Activated naive CD4-positive, alpha-beta T cell treated with anti-CD3 and anti-CD28 coated beads for 36 hours (primary cell): ENCODE measurements at regions not wholly inside any gene's neighbourhood (a gene's known extent, or its start where the extent isn't known, plus 50 kb on each side); places are given as distances from the start of the nearest gene placed in this dataset.

Experiments
- CTCF ChIA-PET: fragments of 350-600 bp; sonication (Branson Sonifier 250); formaldehyde crosslinking; loops from one replicate; lab custom pipeline; 2021; ENCODE audit warnings: antibody characterized with exemption; lab: Charles Lee
- DNase-seq: peaks from one replicate; pipeline ENCODE4 v3.0.0-alpha.2; 2020
- H3K27ac Mint-ChIP-seq: one replicate; pipeline ENCODE4 v1.8.0; 2021; ENCODE audit warnings: mild to moderate bottlenecking, mixed read lengths
- H3K27me3 Mint-ChIP-seq: one replicate; pipeline ENCODE4 v1.8.0; 2021; ENCODE audit warnings: low read depth, mixed read lengths
- H3K36me3 Mint-ChIP-seq: one replicate; pipeline ENCODE4 v1.8.0; 2021; ENCODE audit warnings: low read depth, mixed read lengths
- H3K4me1 Mint-ChIP-seq: one replicate; pipeline ENCODE4 v1.8.0; 2021; ENCODE audit warnings: low read depth, mixed read lengths
- H3K4me3 Mint-ChIP-seq: one replicate; pipeline ENCODE4 v1.8.0; 2021; ENCODE audit warnings: mild to moderate bottlenecking, moderate library complexity, mixed read lengths
- H3K9me3 Mint-ChIP-seq: one replicate; pipeline ENCODE4 v1.8.0; 2021; ENCODE audit warnings: mixed read lengths
- intact Hi-C: fragments of 100-400 bp; cut with micrococcal nuclease; formaldehyde crosslinking; loops from one replicate; pipeline ENCODE4 v1.15.1; 2023

DNA sequence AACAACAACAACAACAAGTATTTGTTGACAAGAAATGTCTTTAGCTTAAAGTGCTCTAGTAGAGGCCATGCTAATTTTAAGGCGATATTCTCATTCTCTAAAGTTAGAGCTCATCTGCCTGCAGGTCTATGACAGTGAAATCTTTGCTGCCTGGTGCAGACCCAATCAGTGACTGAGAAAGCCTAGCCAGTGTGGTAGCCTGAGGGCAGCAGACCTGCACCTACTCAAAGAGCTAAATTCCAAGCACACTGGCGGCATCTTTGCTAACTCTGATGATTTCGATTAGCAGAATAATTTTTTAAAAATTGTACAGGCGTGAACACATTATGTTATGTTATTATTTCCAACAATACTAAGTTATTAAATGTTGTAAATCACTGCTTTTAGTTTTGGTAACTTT is 228.8 kb upstream of the RGMA start:
- Mint-ChIP-seq H3K9me3 (no peaks in the 10 kb centered on the region), H3K4me3 (no peak overlapping the region), H3K27me3 (no peaks in the 10 kb centered on the region), H3K36me3 (no peaks in the 10 kb centered on the region), H3K27ac (no peak overlapping the region), H3K4me1 (no peaks in the 10 kb centered on the region)
- CTCF ChIA-PET, result no interaction called here
- no peak for DNase-seq
- intact Hi-C loops, result no loop called here

DNA sequence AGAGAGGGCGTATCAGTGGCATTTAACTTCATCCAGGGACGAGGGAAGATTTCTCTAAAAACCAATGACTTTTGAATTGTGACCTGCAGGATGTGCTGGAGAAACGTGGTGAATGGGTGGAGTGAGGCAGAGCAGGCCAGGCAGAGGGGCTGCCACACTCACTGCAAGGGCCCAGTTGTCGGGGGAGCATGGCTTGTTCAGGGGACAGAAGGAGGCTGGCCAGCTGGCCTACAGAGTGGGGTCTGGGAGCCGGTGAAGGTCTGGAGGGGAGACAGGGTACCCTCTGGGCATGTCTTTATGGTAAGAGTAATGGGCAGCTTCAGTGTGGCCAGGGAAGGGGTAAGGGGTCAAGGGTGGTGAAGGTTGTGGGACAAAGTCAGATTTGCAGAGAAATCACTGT is 225.2 kb upstream of the RGMA start:
- no peaks in the 10 kb centered on the region for H3K27me3 Mint-ChIP-seq
- intact Hi-C loops, result no loop called here
- no peaks in the 10 kb centered on the region for H3K9me3 Mint-ChIP-seq
- no peaks in the 10 kb centered on the region for H3K4me1 Mint-ChIP-seq
- H3K27ac Mint-ChIP-seq, result no peak overlapping the region
- DNase-seq, result no peak
- H3K4me3 Mint-ChIP-seq, result no peak overlapping the region
- CTCF ChIA-PET, result no interaction called here
- no peaks in the 10 kb centered on the region for H3K36me3 Mint-ChIP-seq

DNA sequence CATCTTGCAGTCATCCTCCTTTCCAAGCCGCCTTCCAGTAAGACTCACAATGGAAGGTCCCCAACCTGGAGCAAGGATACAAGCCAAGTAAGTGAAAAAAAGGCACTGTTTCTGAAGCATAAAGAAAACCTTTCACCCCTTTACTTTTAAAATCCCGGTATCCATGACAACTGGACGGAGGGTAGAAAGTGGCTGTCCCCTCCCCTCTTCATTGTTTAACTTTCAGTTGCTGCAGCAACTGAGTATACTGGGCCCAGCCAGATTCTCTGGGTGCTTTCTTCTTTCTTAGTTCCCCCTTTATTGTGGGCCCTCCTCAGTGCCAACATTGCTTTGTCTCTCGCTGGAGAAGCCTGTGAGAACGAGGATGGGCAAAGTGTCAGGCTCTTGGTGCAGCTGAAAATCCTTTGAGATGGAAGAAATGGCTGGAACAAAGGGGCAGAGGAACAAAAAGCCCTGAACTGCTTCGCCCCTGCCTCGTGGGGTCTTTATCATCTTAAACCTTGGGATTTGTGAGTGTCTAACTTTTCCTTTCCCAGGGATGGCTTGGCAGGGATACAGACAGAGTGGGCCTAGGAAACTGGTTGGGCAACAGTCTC is 224.0 kb upstream of the RGMA start:
- no peak overlapping the region for H3K27ac Mint-ChIP-seq
- no peaks in the 10 kb centered on the region for H3K27me3 Mint-ChIP-seq
- DNase-seq, result no peak
- intact Hi-C loops, result no loop called here
- no peak overlapping the region for H3K4me3 Mint-ChIP-seq
- CTCF ChIA-PET, result no interaction called here
- no peaks in the 10 kb centered on the region for H3K9me3 Mint-ChIP-seq
- no peaks in the 10 kb centered on the region for H3K4me1 Mint-ChIP-seq
- H3K36me3 Mint-ChIP-seq, result no peaks in the 10 kb centered on the region

DNA sequence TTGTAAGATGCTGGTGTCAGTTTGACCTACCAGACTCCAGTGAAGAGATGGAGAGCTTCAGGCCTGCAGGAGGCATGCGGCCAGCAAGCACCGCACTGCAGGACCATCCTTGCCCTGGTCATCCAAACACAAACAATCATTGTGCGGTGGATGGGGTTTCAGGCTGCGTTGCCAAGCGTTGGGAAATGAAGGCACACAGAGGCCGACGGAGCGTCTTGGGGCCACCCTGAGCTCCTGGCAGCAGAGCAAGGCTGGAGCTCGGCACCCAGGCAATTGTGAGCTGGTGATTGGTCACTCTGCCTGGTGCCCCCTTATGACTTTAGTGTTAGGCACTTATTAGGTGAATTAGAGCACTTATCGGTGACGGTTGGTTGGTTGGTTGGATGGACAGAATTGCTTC is 222.6 kb upstream of the RGMA start:
- no peak overlapping the region for H3K27ac Mint-ChIP-seq
- no peaks in the 10 kb centered on the region for H3K4me1 Mint-ChIP-seq
- no peaks in the 10 kb centered on the region for H3K27me3 Mint-ChIP-seq
- no peak overlapping the region for H3K4me3 Mint-ChIP-seq
- H3K9me3 Mint-ChIP-seq, result no peaks in the 10 kb centered on the region
- H3K36me3 Mint-ChIP-seq, result no peaks in the 10 kb centered on the region
- CTCF ChIA-PET, result no interaction called here
- DNase-seq, result no peak
- intact Hi-C loops, result no loop called here

DNA sequence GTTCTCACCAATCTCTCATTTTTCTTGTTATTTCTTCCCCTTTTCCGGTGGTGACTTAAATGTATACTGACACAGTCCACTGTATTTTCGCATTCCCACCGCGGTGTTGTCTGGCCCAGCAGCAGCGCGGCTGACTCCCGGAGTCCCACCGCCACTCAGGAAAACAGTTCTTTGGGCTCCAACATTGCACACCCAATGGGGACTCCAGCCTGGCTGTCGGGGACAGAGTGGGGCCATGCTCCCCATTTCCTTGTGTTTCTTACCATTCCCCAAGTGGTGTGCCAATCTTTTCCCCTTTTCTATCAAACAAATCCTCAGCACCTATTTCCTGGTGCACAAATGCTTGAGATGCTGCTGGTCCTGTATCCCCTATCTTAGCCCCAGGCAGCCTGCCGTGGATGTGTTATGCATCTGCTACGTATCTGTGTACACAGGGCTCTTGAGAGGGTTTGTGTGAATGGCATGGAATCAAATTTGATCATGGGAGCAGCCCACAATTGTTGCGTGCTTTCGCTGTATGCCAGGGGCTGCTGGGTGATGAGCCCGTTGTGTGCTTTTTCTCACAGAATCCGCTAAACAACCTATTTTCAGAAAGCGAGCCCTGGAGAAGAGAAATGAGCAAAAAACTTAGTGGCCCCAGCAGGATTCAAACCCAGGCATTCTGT is 219.1 kb upstream of the RGMA start:
- intact Hi-C loops, result no loop called here
- H3K36me3 Mint-ChIP-seq, result no peaks in the 10 kb centered on the region
- no peak for DNase-seq
- no peak overlapping the region for H3K27ac Mint-ChIP-seq
- CTCF ChIA-PET, result no interaction called here
- no peaks in the 10 kb centered on the region for H3K27me3 Mint-ChIP-seq
- H3K9me3 Mint-ChIP-seq, result no peaks in the 10 kb centered on the region
- no peak overlapping the region for H3K4me3 Mint-ChIP-seq
- H3K4me1 Mint-ChIP-seq, result no peaks in the 10 kb centered on the region

DNA sequence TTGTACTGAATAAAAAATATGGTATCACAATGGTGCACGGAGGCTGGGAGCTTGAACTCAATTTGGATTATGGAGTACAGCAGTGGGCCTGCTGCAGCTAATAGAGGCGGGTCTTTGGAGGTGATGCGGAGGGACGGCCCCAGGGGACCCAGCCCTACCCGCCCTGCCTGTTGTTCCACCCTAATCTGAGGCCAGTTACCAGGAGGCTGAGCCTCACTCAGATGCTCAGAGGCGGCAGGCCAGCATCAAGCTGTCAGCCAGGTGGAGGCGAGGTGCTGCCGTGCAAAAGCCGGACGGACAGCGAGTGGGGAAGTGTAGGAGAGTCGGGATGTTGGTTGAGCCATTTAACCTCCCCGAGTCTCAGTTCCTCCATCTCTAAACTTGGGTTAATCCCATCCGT is 218.5 kb upstream of the RGMA start:
- H3K9me3 Mint-ChIP-seq, result no peaks in the 10 kb centered on the region
- H3K27ac Mint-ChIP-seq, result no peak overlapping the region
- H3K27me3 Mint-ChIP-seq, result no peaks in the 10 kb centered on the region
- intact Hi-C loops, result no loop called here
- no peak overlapping the region for H3K4me3 Mint-ChIP-seq
- H3K36me3 Mint-ChIP-seq, result no peaks in the 10 kb centered on the region
- no peaks in the 10 kb centered on the region for H3K4me1 Mint-ChIP-seq
- CTCF ChIA-PET, result no interaction called here
- no peak for DNase-seq

DNA sequence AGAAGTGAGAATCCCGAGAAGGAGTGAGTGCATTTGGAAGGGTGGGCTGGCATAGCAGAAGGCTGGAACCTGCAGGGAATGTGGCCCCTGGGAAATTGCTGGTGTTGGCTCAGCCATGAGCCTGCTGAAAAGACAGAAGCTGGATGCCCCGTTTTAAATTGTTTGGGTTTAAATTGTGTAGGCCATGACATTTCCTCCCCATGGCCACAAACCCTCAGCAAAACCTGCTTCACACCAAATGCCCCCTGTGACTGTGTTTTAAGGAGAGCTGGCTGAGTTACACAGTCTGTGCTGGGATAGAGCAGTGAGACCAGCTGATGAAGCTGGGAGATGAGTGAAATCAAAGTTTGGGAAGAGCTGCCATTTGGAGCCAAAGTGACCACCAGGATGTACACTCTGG is 216.3 kb upstream of the RGMA start:
- no peaks in the 10 kb centered on the region for H3K27me3 Mint-ChIP-seq
- DNase-seq, result no peak
- CTCF ChIA-PET, result interaction anchor here (0.6 kb wide), 1 partner anchor 275 kb away, joined by 3 read pairs; no protein-coding TSS in a partner anchor
- no peaks in the 10 kb centered on the region for H3K9me3 Mint-ChIP-seq
- no peaks in the 10 kb centered on the region for H3K4me1 Mint-ChIP-seq
- no peaks in the 10 kb centered on the region for H3K36me3 Mint-ChIP-seq
- no peak overlapping the region for H3K4me3 Mint-ChIP-seq
- intact Hi-C loops, result no loop called here
- no peak overlapping the region for H3K27ac Mint-ChIP-seq

DNA sequence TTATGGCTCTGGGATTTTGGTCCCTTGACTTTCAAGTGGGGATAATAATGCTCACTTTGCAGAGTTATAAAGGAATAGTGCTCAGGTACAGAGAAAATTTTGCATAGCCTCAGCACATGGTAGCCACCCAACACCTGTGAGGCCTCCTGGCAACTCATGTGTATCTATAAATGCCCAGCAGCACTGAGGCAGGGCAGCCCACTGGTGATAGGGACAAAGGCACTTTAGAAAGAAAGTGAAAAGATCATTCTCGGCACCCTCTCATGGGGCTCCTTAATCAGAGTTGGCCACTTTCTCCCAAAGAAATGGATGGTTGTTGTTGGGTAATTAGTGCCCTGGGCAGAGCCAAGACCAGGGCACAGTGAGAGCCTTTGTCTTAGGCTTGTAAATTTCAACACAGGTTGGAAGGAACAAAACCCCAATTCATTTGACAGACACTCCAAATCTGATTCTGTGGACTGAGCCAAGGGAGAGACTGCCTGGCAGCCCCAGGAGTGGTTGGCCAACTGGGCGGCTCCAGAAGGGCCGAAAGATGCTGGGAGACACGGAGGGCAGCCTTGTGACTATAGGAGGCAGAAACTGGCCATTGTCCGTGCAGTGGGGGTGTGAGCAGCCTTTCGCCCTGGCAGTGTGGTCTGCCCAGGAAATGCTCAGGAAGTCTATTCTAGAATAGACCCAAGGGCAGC is 213.2 kb upstream of the RGMA start:
- DNase-seq, result no peak

DNA sequence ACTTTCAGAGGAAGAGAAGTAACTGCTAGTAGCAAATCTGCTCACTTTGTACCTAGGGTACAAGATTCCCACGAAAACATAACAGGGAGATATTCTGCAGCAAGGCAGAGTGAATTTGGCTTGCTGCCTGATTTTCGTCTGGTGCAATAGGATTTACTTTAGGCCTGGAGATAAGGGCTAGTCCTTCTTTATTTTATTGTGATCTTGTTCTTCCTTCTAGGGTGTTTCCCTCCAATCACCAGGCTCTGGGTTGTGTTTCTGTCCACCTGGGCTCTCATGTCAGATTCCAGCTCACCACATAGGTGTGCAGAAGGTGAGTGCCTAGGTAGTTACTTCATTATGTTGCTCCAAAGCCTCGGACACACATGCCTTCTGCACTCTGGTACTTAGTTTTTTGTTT is 211.8 kb upstream of the RGMA start:
- Mint-ChIP-seq H3K9me3 (no peaks in the 10 kb centered on the region), H3K4me1 (no peaks in the 10 kb centered on the region), H3K27me3 (no peaks in the 10 kb centered on the region), H3K4me3 (no peak overlapping the region), H3K36me3 (no peaks in the 10 kb centered on the region), H3K27ac (no peak overlapping the region)
- intact Hi-C loops, result no loop called here
- CTCF ChIA-PET, result no interaction called here
- no peak for DNase-seq

More for the DNA sequence above, 213.2 kb upstream of the RGMA start:
- CTCF ChIA-PET, result no interaction called here
- Mint-ChIP-seq H3K27ac (no peak overlapping the region), H3K27me3 (no peaks in the 10 kb centered on the region), H3K36me3 (no peaks in the 10 kb centered on the region), H3K4me1 (no peaks in the 10 kb centered on the region), H3K9me3 (no peaks in the 10 kb centered on the region), H3K4me3 (no peak overlapping the region)
- intact Hi-C loops, result no loop called here

DNA sequence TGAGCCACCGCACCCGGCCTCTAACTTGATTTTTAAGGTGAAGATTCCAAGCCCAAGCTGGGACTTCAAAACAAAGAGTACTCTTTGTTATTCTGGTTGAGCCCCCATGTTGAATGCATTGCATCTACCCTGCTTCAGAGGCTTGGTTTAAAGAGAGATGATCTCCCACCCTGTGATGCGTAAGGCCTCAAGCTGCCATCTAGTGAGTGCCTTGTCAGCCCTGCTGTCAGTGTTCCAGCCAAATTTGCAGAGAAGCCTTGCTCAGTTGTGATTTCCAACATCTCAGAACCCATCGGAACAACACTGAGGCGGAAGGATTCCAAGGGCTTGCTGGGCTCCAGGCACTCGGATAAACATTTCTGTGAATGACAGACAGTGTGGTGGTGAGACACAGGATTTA is 210.7 kb upstream of the RGMA start:
- intact Hi-C loops, result no loop called here
- no peaks in the 10 kb centered on the region for H3K4me1 Mint-ChIP-seq

DNA sequence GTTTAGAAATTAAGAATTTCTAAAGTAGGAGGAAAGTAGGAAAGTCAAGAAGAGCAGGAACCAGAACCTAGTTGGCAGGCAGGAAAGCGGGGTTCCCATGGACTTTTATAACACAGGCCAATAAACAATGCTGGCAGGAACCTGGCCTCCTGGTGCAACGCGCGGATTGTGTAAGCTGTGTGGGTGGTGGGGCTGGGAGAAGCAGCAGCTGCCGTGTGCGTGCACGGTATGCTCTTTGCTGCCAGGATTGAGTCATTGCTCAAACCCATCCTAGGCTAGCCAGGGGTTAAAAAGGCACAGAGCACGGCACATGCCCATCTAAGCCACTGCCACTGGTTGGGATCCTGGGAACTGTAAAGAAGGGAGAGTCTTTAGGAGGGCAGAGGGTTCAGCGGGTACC is 209.9 kb upstream of the RGMA start:
- H3K4me3 Mint-ChIP-seq, result no peak overlapping the region
- H3K36me3 Mint-ChIP-seq, result no peaks in the 10 kb centered on the region
- intact Hi-C loops, result no loop called here
- no peak overlapping the region for H3K27ac Mint-ChIP-seq
- CTCF ChIA-PET, result no interaction called here
- no peaks in the 10 kb centered on the region for H3K9me3 Mint-ChIP-seq
- no peaks in the 10 kb centered on the region for H3K27me3 Mint-ChIP-seq
- H3K4me1 Mint-ChIP-seq, result no peaks in the 10 kb centered on the region
- no peak for DNase-seq

More for the DNA sequence above, 210.7 kb upstream of the RGMA start:
- no peak overlapping the region for H3K27ac Mint-ChIP-seq
- CTCF ChIA-PET, result no interaction called here
- no peak for DNase-seq
- H3K36me3 Mint-ChIP-seq, result no peaks in the 10 kb centered on the region
- no peak overlapping the region for H3K4me3 Mint-ChIP-seq
- H3K9me3 Mint-ChIP-seq, result no peaks in the 10 kb centered on the region
- H3K27me3 Mint-ChIP-seq, result no peaks in the 10 kb centered on the region

DNA sequence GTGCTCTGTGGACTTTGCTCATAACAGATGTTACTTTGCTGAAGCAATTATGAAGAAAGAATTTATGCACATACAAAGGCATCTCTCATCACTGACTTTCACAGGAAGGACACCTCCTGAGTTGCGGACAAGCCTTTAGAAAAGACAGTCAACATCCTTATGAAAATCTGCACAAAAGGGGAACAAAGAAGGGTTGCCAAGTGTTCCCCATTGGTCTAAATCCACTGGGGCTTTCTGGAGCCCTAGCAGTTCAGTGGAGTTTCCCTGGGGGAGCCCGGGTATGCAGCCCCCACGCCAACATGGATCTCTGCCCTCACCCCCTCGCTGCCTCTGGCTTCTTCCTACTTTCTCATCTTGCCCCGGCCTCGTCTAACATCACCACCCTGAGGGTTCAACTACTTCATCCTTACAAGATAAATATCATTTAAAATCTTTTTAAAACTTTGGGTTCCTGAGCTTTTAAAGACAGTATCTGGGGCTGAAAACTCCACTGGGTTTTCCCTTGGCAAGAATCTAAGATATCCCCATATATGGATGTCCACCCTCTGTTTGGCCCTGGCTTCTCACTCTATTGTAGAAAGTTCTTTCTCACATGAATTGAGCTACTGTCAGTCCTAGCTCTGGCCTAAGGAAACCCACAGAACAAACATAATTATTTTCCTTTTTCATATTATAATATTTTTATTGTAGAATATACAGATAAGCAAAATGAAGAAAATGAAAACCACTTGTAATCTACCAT is 207.9 kb upstream of the RGMA start:
- no peaks in the 10 kb centered on the region for H3K36me3 Mint-ChIP-seq
- no peak for DNase-seq
- CTCF ChIA-PET, result no interaction called here
- H3K9me3 Mint-ChIP-seq, result no peaks in the 10 kb centered on the region
- no peaks in the 10 kb centered on the region for H3K27me3 Mint-ChIP-seq
- intact Hi-C loops, result no loop called here
- no peaks in the 10 kb centered on the region for H3K4me1 Mint-ChIP-seq
- no peak overlapping the region for H3K27ac Mint-ChIP-seq
- H3K4me3 Mint-ChIP-seq, result no peak overlapping the region
